Dendritic cell treated with granulocyte-macrophage colony-stimulating factor and Interleukin-4, amounts not matched to agents 40 ng/mL and 50 ng/mL, for 4 days (primary cell): ENCODE measurements at regions not wholly inside any gene's neighbourhood (a gene's known extent, or its start where the extent isn't known, plus 50 kb on each side); places are given as distances from the start of the nearest gene placed in this dataset.

ENCODE experiments used
- H3K27ac Mint-ChIP-seq: one replicate; pipeline ENCODE4 v1.8.0; 2022; ENCODE audit warnings: mild to moderate bottlenecking, mixed read lengths
- H3K27me3 Mint-ChIP-seq: one replicate; pipeline ENCODE4 v1.8.0; 2022; ENCODE audit warnings: mild to moderate bottlenecking, mixed read lengths
- H3K36me3 Mint-ChIP-seq: one replicate; pipeline ENCODE4 v1.8.0; 2022; ENCODE audit warnings: low read depth, mixed read lengths
- H3K4me1 Mint-ChIP-seq: one replicate; pipeline ENCODE4 v1.8.0; 2022; ENCODE audit warnings: low read depth, mixed read lengths
- H3K4me3 Mint-ChIP-seq: one replicate; pipeline ENCODE4 v1.8.0; 2022; ENCODE audit warnings: mild to moderate bottlenecking, moderate library complexity, mixed read lengths
- H3K9me3 Mint-ChIP-seq: one replicate; pipeline ENCODE4 v1.8.0; 2022; ENCODE audit warnings: mixed read lengths
- intact Hi-C: fragments of 100-400 bp; cut with micrococcal nuclease; formaldehyde crosslinking; loops from one replicate; pipeline ENCODE4 v1.15.0; 2022

DNA sequence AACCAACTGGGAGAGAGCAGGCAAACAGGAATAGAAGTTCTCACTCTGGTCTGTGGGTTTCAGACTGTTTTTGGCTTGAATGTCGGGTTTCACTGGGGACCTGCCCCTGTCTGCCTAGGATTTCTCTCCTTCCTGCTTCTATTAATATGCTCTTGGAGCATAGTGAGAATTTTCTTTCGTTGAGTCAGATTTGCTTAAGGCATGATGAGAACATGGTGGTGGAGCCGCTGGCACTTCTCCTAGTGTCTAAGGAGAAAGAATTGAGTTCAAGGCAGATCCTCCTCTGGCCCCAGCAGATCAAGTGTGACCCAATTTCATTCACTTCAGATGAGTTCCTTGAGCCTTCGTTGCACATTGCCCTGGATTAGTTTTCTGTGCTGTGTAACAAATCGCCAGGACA is 103.9 kb upstream of the HS6ST1 start:
- Mint-ChIP-seq H3K4me1 (no peaks in the 10 kb centered on the region), H3K4me3 (no peak overlapping the region), H3K27me3 (peaks cover 18% of the 10 kb centered on the region), H3K9me3 (peaks cover 10% of the 10 kb centered on the region), H3K36me3 (no peaks in the 10 kb centered on the region), H3K27ac (no peak overlapping the region)
- intact Hi-C loops, result no loop called here

- no peaks in the 10 kb centered on the region for H3K4me1 Mint-ChIP-seq
- H3K4me3 Mint-ChIP-seq, result no peak overlapping the region
- H3K9me3 Mint-ChIP-seq, result peaks cover 13% of the 10 kb centered on the region
- no peak overlapping the region for H3K27ac Mint-ChIP-seq
- H3K27me3 Mint-ChIP-seq, result peaks cover 18% of the 10 kb centered on the region
- no peaks in the 10 kb centered on the region for H3K36me3 Mint-ChIP-seq
- intact Hi-C loops, result no loop called here
Observed at GRCh38 chr2:128423788-128424165, 105.1 kb upstream of the HS6ST1 start.

GRCh38 chr2:128424406-128425171 is 105.9 kb upstream of the HS6ST1 start:
- intact Hi-C loops, result no loop called here
- H3K4me1 Mint-ChIP-seq, result no peaks in the 10 kb centered on the region
- H3K9me3 Mint-ChIP-seq, result peaks cover 21% of the 10 kb centered on the region
- peaks cover 23% of the 10 kb centered on the region for H3K27me3 Mint-ChIP-seq
- H3K4me3 Mint-ChIP-seq, result no peak overlapping the region
- H3K27ac Mint-ChIP-seq, result no peak overlapping the region
- no peaks in the 10 kb centered on the region for H3K36me3 Mint-ChIP-seq

DNA sequence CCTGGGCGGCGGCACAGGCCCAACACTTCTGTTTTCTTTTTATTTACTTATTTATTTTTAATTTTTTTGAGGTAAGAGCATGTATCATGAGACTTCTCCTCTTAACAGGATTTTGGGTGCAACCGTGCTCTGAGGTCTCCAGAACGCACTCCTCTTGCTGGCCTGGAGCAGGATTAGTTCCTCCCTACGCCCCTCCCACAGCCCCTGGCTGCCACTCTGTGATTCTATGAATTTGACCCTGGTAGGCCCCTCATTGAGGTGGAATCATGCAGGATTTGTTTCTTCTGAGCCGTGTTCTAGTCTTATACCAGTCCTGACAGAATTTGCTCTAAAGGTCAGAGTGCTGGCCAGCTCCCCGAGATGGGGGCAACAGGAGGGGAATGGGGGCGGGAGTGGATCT is 106.5 kb upstream of the HS6ST1 start:
- Mint-ChIP-seq H3K4me3 (no peak overlapping the region), H3K4me1 (no peaks in the 10 kb centered on the region), H3K27ac (no peak overlapping the region), H3K36me3 (no peaks in the 10 kb centered on the region), H3K9me3 (peaks cover 27% of the 10 kb centered on the region), H3K27me3 (peaks cover 22% of the 10 kb centered on the region)
- intact Hi-C loops, result no loop called here

DNA sequence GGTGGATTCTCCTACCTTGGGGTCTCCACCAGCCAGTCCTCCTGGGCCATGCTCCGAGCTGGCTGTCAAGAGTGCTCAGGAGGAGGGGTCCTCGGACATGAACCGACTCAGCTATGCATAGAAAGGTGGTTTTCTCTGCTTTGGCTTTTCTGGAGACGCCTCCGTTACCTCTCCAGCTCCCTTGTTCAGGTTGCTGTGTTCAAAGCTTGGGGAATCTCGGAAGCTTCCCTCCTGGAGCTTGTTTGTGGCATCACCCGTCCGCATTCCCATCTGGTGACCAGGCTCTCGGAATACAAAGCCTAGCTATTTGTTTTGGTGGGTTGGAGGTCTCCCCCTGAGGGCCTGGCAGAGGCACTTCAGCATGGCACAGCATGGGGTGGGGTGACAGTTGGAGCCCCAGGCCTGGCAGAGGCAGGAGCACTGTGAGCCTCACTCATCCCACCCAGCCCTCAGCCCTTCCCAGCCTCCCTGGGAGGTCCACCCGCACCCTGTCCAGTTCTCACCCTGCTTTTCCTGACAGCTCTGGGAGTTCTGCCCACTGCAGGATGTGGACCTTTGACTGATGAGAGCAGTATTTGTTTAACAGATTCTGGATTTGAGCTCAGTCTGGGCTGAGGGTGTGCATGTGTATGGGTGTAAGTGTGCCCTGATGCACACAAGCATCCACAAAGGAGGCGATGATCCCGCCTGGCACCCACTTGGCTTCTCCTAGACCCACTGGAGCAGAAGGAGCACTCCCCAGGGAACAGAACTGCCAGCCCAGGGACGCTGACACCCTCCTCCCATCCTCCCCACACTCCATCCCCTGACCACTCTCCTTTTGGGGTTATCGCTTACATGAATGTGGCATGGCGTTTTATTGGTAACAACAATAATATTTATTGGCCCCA is 107.3 kb upstream of the HS6ST1 start:
- Mint-ChIP-seq H3K36me3 (no peaks in the 10 kb centered on the region), H3K27me3 (peaks cover 23% of the 10 kb centered on the region), H3K27ac (no peak overlapping the region), H3K4me1 (no peaks in the 10 kb centered on the region), H3K9me3 (peaks cover 30% of the 10 kb centered on the region), H3K4me3 (no peak overlapping the region)
- intact Hi-C loops, result no loop called here

GRCh38 chr2:128427413-128427755 is 108.7 kb upstream of the HS6ST1 start:
- Mint-ChIP-seq H3K4me3 (no peak overlapping the region), H3K9me3 (peaks cover 23% of the 10 kb centered on the region), H3K36me3 (no peaks in the 10 kb centered on the region), H3K27me3 (peaks cover 19% of the 10 kb centered on the region), H3K4me1 (no peaks in the 10 kb centered on the region), H3K27ac (no peak overlapping the region)
- intact Hi-C loops, result no loop called here

DNA sequence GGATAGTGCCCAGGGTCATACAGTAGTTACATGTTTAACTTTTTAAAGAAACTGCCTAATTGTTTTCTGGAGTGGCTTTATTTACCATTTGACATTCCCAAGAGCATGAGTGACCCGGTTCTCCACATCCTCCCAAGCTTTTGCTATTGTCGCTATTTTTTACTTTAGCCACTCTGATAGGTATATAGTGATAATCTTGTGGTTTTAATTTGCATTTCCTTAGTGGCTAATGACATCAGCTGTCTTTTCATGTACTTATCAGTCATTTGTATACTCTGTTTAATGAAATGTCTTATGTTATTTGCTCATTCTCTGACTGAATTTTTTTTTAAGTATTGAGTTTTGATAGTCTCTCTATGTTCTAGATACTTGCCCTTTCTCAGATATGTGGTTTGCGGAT is 109.7 kb upstream of the HS6ST1 start:
- intact Hi-C loops, result no loop called here
- Mint-ChIP-seq H3K9me3 (peaks cover 20% of the 10 kb centered on the region), H3K27ac (no peak overlapping the region), H3K27me3 (peaks cover 10% of the 10 kb centered on the region), H3K4me3 (no peak overlapping the region), H3K4me1 (no peaks in the 10 kb centered on the region), H3K36me3 (no peaks in the 10 kb centered on the region)

DNA sequence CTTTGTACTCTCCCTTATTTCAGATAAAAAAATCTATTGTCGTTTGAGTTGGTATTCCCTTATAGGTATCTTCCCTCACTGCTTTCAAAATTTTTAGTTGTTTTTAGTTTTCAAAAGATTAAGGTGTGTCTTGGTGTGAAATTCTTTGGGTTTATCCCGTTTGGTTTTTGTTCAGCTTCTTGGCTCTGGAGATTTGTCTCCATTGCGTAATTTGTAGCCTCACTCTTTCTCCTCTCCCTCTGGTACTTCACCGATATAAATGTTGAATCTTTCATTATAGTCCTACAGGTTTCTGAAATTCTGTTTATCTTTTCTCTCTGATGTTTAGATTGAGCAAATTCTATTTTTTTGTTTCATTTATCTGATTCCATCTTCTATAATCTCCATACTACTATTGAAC is 113.8 kb upstream of the HS6ST1 start:
- no peaks in the 10 kb centered on the region for H3K36me3 Mint-ChIP-seq
- H3K27me3 Mint-ChIP-seq, result peaks cover 13% of the 10 kb centered on the region
- no peak overlapping the region for H3K4me3 Mint-ChIP-seq
- H3K27ac Mint-ChIP-seq, result no peak overlapping the region
- H3K9me3 Mint-ChIP-seq, result peaks cover 20% of the 10 kb centered on the region
- intact Hi-C loops, result no loop called here
- no peaks in the 10 kb centered on the region for H3K4me1 Mint-ChIP-seq

- intact Hi-C loops, result no loop called here
- no peaks in the 10 kb centered on the region for H3K4me1 Mint-ChIP-seq
- H3K9me3 Mint-ChIP-seq, result peaks cover 14% of the 10 kb centered on the region
- H3K27ac Mint-ChIP-seq, result no peak overlapping the region
- peaks cover 11% of the 10 kb centered on the region for H3K27me3 Mint-ChIP-seq
- no peaks in the 10 kb centered on the region for H3K36me3 Mint-ChIP-seq
- H3K4me3 Mint-ChIP-seq, result no peak overlapping the region
Observed at GRCh38 chr2:128433911-128434550, 115.4 kb upstream of the HS6ST1 start.

DNA sequence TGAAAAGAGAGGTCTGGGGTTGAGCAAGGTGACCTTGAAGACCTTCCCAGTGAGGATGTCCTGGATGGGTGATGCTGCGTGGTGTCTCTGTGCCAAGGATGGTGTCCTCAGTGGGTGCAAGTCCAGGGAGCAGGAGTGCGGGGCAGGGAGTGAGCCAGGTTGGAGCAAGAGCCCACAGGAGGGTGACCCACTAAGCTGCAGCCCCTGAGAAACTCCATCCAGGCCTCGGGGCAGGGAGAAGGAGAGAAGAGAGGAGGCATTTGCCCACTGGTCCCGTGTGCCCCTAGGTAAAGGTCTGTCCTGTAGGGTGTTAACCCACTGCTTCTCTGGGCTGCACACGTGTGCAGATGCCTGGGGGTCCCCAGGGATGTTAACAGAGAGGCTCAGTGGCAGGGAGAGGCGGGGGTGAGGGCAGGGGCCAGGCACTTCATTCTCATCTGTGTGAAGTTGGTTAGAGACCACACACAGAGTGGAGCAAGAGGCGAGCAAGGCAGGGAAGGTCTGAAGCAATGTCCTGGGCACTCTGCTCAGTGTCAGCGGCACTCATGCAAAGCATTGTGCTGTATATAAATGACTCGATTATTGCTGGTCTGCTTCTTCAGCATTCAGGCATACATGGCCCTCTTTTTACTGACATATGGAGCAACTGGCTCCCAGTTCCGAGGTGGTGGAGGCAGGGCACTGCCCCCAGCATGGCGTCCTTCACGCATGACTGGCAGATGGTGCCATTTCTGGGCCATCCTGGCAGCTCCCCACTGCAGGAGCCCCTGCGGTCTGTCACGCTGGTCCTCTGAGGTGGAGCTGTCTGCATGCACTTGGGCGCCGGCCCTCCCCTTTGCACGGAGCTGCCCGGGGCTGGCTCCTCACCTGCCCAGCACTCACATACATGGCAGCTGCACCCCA is 117.2 kb upstream of the HS6ST1 start:
- no peak overlapping the region for H3K4me3 Mint-ChIP-seq
- no peaks in the 10 kb centered on the region for H3K36me3 Mint-ChIP-seq
- no peak overlapping the region for H3K27ac Mint-ChIP-seq
- no peaks in the 10 kb centered on the region for H3K9me3 Mint-ChIP-seq
- intact Hi-C loops, result no loop called here
- peaks cover 7% of the 10 kb centered on the region for H3K27me3 Mint-ChIP-seq
- H3K4me1 Mint-ChIP-seq, result peaks cover 10% of the 10 kb centered on the region

DNA sequence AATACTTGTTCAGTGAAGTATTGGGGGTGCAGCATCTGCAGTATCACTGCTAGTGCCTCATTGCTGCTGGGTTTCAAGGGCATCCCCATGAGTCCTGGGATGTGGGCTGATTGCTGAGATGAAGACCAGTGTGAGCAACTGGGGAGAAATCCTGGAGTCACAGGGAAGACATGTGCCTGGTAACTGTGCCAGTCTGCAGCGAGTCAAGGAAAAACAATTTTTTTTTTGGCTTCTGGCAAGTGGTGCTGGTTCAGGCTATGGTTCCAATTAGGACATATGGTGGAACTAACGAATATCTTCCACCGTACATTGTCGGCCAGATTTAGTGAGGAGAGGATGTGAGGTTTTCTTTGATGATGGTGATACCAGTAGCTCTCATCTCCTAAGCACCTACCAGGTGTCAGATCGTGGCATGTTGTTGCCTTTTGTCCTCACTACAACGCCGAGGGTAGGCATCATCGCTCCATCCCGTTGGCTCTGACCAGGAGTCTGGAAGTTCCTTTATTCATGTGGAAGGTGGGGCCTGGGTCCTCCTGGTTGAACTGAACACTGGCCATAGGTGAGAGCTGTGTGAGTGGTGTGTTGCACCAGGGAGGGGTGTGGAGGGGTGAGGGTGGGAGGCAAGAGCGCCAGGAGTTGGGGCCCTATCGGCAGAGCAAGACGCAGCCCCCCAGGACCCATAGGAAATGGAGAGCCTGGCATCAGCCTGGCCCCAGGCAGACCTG is 118.0 kb upstream of the HS6ST1 start:
- Mint-ChIP-seq H3K4me1 (peaks cover 18% of the 10 kb centered on the region), H3K27me3 (peaks cover 11% of the 10 kb centered on the region), H3K27ac (no peak overlapping the region), H3K36me3 (no peaks in the 10 kb centered on the region), H3K4me3 (no peak overlapping the region), H3K9me3 (no peaks in the 10 kb centered on the region)
- intact Hi-C loops, result no loop called here

- intact Hi-C loops, result no loop called here
- no peaks in the 10 kb centered on the region for H3K36me3 Mint-ChIP-seq
- no peak overlapping the region for H3K27ac Mint-ChIP-seq
- peaks cover 24% of the 10 kb centered on the region for H3K4me1 Mint-ChIP-seq
- H3K27me3 Mint-ChIP-seq, result peaks cover 13% of the 10 kb centered on the region
- no peak overlapping the region for H3K4me3 Mint-ChIP-seq
- H3K9me3 Mint-ChIP-seq, result no peaks in the 10 kb centered on the region
Observed at GRCh38 chr2:128437204-128437565, 118.5 kb upstream of the HS6ST1 start.

- Mint-ChIP-seq H3K36me3 (no peaks in the 10 kb centered on the region), H3K4me1 (peaks cover 31% of the 10 kb centered on the region), H3K27ac (no peak overlapping the region), H3K4me3 (no peak overlapping the region), H3K27me3 (peaks cover 13% of the 10 kb centered on the region), H3K9me3 (no peaks in the 10 kb centered on the region)
- intact Hi-C loops, result no loop called here
Observed at GRCh38 chr2:128438091-128438490, 119.4 kb upstream of the HS6ST1 start.
